GM18870 (cell line): ENCODE measurements at regions not wholly inside any gene's neighbourhood (a gene's known extent, or its start where the extent isn't known, plus 50 kb on each side); places are given as distances from the start of the nearest gene placed in this dataset.
"Not testable (repeated sequence)": the region's sequence is repeated elsewhere in the genome, so short reads cannot be mapped to it uniquely, and the experiment has no call there.

Source experiments
- ATAC-seq: cut with Tn5 transposase; IDR thresholded peaks from one replicate; pipeline ENCODE4 v1.9.1; 2021; ENCODE audit warnings: moderate library complexity; ENCODE audit not compliant: unreplicated experiment

GRCh38 chr7:153590136-153590535, 462.1 kb upstream of the DPP6 start:
- no peak for ATAC-seq

- no peak for ATAC-seq
These were observed 461.6 kb upstream of the DPP6 start for GRCh38 chr7:153590571-153590970.

- no peak for ATAC-seq
These were observed 444.8 kb upstream of the DPP6 start for GRCh38 chr7:153607354-153607753.

- ATAC-seq: no peak
These were observed 435.4 kb upstream of the DPP6 start for GRCh38 chr7:153616711-153617325.

DNA sequence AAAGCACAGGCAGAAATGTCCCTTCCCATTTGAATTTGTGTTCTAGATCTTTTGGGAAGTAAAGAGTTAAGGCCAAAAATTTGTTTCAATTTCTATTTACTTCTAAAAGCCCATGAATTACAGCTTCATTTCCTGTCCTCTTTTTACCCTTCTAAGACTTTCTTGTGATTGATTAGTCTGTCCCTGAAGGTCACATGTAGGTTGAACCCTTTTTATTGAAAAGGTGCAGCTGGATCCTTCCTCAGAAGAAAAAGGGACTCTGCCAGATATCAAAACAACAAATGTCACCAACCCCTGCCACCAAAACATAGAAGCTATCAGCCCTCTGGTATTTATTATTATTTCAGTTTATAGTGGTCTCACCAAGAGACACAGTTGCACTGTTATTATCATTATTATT, 424.9 kb upstream of the DPP6 start:
- ATAC-seq: no peak

GRCh38 chr7:153628406-153628805, 423.8 kb upstream of the DPP6 start:
- ATAC-seq: no peak

DNA sequence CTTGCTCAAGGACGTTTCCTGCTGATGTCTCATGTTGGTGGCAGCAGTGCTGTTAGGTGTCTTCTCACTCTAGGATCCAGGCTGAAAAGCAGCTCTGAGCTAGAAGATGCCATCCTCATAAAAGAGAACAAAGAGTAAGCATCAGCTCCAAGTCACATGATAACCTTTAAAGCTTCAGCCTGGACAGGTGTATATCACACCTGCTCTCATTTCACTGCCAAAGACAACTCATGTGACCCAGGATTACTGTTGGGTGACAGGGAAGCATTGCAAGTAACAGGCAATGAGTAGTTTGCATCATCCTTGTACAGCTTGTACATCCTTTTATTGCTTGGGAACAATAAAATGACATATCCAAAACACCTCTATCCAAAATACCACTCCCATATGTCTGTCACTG, 423.4 kb upstream of the DPP6 start:
- no peak for ATAC-seq

- no peak for ATAC-seq
These were observed 413.3 kb upstream of the DPP6 start for GRCh38 chr7:153638821-153639435.

GRCh38 chr7:153640586-153640985, 411.6 kb upstream of the DPP6 start:
- no peak for ATAC-seq

DNA sequence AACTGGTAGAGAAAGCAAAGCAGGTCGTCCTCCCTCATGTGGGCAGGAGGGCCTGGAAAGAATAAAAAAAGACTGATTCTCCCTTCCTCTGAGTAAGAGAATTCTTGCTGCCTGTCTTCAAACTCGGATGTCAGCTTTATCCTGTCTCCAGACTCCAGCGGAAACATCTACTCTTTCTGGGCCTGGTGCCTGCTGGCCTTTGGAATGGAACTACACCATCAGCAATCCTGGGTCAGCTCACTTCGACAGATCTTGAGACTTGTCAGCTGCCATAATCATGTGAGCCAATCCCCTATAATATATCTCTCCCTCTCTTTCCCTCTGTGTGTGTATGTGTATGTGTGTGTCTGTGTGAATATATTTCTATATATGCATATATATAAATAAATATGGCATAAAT, 411.0 kb upstream of the DPP6 start:
- no peak for ATAC-seq

DNA sequence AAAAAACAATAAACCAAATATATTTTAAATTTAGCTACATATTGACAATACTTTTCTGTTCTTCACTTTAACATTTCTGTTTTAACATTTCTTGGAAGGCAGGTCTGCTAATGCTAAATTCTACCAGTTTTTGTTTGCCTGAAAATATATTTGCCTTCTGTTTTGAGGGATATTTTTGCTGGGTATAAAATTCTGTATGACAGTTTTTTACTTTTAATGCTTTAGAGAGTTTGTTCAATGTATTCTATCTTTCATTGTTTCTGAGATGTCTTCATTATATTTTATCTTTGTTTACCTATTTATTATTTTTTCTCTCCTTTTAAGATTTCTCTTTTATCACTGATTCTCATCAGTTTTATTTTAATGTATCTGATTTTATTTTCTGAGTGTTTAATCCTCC, 409.2 kb upstream of the DPP6 start:
- ATAC-seq: no peak

DNA sequence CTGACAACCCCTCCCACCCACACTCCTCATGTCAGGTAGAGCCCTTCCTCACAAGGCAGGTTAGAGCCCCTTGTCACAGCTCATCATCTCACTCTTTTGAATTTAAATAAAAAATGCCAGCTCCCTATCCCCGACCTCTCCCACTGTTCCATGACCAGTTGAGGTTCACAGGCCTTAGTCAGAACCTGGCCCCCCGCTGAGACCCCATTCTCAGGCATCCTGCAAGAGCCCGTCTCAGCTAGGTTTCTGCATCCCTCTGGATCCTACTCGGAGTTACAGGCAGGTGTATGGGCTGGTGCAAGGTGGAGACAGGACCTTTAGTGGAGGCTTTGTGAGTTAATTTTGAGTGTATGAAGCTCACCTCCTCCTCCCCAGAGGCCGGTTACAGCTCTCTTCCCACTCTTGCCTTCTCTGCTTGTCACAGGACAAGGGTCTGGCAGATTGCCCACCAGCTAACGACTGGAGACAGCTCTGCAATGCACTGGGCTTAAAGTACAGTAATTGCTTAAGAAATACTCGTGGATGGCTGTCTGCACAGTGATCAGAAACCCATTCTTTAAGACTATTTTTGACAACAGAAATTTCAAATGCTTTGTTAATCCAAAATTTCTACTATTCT, 394.9 kb upstream of the DPP6 start:
- no peak for ATAC-seq

GRCh38 chr7:153675131-153675530, 377.1 kb upstream of the DPP6 start:
- ATAC-seq: no peak

DNA sequence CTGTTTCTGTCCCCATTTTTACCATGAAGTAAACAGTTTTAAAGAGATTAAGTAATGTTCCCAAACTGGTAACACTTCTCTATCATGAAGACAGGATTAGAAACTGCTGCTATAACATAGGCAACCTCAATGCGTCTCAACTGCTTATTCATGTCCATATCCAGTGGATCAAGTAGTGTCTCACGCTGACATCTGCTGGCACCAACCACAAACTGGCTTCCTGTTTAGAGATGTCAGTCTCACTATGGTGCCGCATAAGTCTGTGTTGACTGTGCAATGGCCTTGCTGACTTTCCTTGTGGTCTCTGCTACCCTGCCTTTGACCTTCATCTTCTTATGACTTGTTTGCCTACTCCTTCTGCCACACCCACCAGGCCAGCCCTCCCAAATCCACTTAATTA, 369.6 kb upstream of the DPP6 start:
- ATAC-seq: no peak

GRCh38 chr7:153696242-153696641, 356.0 kb upstream of the DPP6 start:
- no peak for ATAC-seq

- ATAC-seq: no peak
These were observed 354.2 kb upstream of the DPP6 start for GRCh38 chr7:153698046-153698445.

- ATAC-seq: no peak
These were observed 350.5 kb upstream of the DPP6 start for GRCh38 chr7:153701678-153702077.

- ATAC-seq: not testable (repeated sequence)
These were observed 328.3 kb upstream of the DPP6 start for GRCh38 chr7:153723892-153724291.

DNA sequence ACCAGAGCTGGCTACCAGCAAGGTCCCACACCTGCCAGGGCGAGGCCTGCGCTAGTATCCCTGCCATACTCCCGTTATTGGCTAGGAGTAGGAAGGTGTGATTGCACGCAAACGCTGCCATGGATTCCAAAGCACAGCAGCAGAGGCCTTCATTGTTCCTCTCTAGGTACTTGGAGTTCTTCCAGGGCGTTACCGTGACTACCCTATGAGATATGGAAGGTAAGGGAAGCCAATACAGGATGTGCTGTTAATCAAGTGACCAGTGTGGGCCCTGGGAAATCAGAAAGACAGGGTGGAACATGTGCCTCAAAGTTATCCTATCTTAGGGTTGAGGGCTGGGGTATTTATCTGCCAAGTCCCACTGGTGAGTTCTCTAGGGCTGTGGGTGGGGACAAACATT, 320.7 kb upstream of the DPP6 start:
- ATAC-seq: not testable (repeated sequence)

- ATAC-seq: not testable (repeated sequence)
These were observed 308.8 kb upstream of the DPP6 start for GRCh38 chr7:153743434-153743833.

- ATAC-seq: not testable (repeated sequence)
These were observed 304.2 kb upstream of the DPP6 start for GRCh38 chr7:153747969-153748368.

- ATAC-seq: not testable (repeated sequence)
These were observed 303.3 kb upstream of the DPP6 start for GRCh38 chr7:153748885-153749284.

DNA sequence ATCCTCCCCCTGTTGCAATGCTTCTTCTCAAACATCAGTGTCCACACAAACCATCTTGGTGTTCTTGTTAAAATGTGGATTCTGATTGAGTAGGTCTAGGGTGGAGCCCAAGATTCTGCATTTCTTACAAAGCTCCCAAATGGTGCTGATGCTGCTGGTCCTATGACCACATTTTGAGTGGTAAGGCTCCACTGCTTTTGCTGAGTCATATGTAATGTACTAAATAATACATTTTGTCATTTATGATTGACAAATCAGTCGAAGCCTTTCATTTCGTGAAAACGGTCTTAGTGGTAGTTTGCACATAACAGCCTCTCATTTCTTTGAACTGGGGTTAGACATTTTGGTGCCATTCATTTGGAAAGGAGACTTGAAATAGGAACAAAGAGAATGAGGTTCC, 286.3 kb upstream of the DPP6 start:
- ATAC-seq: not testable (repeated sequence)
